ENCODE measurements at regions not wholly inside any gene's neighbourhood (a gene's known extent, or its start where the extent isn't known, plus 50 kb on each side); places are given as distances from the start of the nearest gene placed in this dataset.
"Not testable (repeated sequence)": the region's sequence is repeated elsewhere in the genome, so short reads cannot be mapped to it uniquely, and the experiment has no call there.

DNA sequence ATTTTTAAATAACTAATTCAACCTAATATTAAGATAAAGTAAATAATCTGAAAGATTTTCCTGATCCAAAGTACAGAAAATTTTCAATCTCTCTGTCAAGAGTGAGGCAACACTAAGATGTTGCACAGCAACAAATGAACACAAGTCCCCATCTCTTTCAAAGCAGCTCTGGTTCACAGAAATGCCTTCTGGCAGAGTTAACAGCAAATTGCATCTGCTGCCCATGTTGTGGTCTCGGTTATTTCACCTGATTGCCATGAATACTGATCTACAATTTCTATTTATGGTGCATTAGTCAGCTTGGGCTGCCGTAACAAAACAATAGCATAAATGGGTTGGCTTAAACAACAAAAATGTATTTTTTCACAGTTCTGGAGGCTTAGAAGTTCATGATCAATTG is 167.3 kb downstream of the BCHE start:
- H3K4me3 ChIP-seq (ENCODE audit: low read depth, low read length): no peak overlapping the region
- no peak for DNase-seq (ENCODE audit: low read depth)
- TF ChIP-seq, protein P1, sequence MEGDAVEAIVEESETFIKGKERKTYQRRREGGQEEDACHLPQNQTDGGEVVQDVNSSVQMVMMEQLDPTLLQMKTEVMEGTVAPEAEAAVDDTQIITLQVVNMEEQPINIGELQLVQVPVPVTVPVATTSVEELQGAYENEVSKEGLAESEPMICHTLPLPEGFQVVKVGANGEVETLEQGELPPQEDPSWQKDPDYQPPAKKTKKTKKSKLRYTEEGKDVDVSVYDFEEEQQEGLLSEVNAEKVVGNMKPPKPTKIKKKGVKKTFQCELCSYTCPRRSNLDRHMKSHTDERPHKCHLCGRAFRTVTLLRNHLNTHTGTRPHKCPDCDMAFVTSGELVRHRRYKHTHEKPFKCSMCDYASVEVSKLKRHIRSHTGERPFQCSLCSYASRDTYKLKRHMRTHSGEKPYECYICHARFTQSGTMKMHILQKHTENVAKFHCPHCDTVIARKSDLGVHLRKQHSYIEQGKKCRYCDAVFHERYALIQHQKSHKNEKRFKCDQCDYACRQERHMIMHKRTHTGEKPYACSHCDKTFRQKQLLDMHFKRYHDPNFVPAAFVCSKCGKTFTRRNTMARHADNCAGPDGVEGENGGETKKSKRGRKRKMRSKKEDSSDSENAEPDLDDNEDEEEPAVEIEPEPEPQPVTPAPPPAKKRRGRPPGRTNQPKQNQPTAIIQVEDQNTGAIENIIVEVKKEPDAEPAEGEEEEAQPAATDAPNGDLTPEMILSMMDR (conservative IDR thresholded peaks at IDR 0.05; ENCODE audit: low read depth, low read length): no peak

DNA sequence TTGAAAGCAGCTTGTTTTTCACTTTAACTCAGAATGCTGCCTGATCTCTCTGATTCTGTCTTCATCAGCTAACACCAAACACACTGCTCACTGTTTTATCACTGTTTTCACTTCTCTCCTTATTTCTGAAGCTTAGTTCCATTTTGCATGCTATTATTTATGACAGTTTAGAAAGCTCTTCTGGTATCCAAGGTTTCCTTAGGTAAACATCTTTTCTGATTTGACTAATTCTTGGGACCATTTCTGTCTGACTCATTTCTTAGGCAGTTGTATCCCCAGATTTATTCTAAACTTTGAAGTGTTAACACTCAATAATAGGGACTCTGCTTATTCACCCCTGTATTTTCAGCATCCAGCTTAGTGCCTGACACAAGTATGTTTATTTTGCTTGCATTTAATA is 167.7 kb downstream of the BCHE start:
- no peak for DNase-seq (ENCODE audit: low read depth)
- no peak overlapping the region for H3K4me3 ChIP-seq (ENCODE audit: low read depth, low read length)
- TF ChIP-seq, protein P1 (conservative IDR thresholded peaks at IDR 0.05; ENCODE audit: low read depth, low read length): no peak

DNA sequence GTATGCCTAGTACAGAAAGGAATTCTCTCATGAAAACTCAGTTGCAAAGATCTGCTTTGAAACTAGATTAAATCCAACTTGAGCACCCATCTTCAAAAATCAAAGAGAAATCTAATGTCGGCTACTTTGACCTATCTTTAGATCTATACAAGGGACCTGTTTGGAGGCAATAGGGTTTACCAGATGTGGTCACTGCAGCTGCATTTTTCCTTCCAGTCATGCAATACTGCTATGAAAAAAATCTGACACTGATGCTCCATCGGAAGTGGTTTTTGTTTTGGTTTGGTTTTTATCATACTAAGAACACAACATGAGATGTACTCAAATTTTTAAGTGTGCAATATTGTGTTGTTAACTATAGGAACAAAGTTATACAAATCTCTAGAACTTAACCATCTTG is 169.5 kb downstream of the BCHE start:
- H3K4me3 ChIP-seq (ENCODE audit: low read depth, low read length): no peak overlapping the region
- DNase-seq (ENCODE audit: low read depth): no peak
- TF ChIP-seq, protein P1 (conservative IDR thresholded peaks at IDR 0.05; ENCODE audit: low read depth, low read length): no peak

DNA sequence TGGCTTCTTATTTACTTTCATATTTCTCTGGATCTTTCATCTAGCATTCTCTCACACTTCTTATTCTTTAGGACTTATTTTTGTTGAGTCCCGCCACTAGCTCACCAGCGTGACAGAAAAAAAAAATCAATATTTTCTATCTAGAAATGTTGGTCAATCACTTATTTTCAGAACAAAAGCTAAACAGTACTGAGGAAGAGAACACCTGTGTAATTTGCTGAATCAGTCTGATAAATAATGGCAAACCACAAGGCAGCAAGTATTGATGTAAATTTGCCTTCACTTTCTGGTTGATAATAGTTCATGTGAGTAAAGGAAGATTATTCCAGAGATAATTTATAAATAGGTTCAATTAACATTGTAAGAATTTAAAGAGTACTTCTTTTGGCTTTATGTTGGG is 179.2 kb downstream of the BCHE start:
- TF ChIP-seq, protein P1 (conservative IDR thresholded peaks at IDR 0.05; ENCODE audit: low read depth, low read length): no peak
- no peak for DNase-seq (ENCODE audit: low read depth)
- no peak overlapping the region for H3K4me3 ChIP-seq (ENCODE audit: low read depth, low read length)

DNA sequence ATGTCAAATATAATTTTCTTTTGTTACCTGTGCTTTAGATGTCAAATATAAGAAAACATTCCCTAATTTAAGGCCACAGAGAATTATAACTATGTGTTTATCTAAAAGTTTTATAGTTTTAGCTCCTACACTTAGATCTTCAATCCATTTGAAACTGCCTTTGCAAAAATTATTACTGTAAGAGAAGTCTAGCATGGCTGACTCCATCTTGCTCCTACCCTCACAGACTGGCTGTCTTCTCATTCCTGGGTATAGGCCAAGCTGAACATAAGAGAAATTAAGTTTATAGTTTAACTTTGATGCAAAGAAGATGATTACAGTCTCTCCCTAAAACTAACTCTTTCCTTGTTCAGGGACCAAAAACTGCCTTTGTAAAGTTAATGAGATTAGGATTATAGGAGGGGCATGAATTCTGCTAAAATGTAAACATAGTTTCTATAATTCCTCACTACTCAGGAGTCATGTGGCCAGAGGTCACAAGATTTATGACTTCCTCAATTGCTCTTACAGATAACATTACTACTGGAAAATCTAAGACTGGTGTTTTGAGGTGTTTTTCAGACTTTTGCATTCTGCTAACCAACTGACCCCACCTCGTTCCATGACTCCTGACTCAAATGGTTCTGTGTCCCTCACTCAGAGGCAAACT is 184.0 kb downstream of the BCHE start:
- H3K4me3 ChIP-seq (ENCODE audit: low read depth, low read length): no peak overlapping the region
- DNase-seq (ENCODE audit: low read depth): no peak
- TF ChIP-seq, protein P1 (conservative IDR thresholded peaks at IDR 0.05; ENCODE audit: low read depth, low read length): no peak

DNA sequence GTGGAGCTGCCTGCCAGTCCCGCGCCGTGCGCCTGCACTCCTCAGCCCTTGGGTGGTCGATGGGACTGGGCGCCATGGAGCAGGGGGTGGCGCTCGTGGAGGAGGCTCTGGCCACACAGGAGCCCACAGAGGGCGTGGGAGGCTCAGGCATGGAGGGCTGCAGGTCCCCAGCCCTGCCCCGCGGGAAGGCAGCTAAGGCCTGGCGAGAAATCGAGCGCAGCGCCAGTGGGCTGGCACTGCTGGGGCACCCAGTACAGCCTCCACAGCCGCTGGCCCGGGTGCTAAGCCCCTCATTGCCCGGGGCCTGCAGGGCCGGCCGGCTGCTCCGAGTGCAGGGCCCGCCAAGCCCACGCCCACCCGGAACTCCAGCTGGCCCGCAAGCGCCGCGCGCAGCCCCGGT is 187.9 kb downstream of the BCHE start:
- not testable (repeated sequence) for DNase-seq (ENCODE audit: low read depth); H3K4me3 ChIP-seq (ENCODE audit: low read depth, low read length)

DNA sequence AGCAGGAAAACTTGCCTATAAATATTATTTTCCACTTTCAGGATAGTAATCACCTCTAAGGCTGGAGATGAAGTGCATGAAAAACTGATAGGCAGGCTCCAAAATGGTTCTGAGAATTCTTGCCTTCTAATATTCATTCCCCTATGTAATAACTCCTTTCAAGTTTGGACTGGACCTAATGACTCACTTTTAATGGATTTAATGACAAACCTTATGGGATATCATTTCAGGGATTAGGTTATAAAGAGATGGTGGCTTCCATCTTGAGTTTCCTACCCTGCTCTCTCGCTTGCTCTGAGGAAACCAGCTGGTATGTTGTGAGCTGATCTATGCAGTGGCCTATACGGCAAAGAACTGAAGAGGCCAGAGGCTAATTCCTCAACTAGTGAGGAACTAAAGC is 192.0 kb downstream of the BCHE start:
- H3K4me3 ChIP-seq (ENCODE audit: low read depth, low read length): no peak overlapping the region
- TF ChIP-seq, protein P1 (conservative IDR thresholded peaks at IDR 0.05; ENCODE audit: low read depth, low read length): no peak
- no peak for DNase-seq (ENCODE audit: low read depth)
